ENCODE measurements at regions not wholly inside any gene's neighbourhood (a gene's known extent, or its start where the extent isn't known, plus 50 kb on each side); places are given as distances from the start of the nearest gene placed in this dataset.

DNA sequence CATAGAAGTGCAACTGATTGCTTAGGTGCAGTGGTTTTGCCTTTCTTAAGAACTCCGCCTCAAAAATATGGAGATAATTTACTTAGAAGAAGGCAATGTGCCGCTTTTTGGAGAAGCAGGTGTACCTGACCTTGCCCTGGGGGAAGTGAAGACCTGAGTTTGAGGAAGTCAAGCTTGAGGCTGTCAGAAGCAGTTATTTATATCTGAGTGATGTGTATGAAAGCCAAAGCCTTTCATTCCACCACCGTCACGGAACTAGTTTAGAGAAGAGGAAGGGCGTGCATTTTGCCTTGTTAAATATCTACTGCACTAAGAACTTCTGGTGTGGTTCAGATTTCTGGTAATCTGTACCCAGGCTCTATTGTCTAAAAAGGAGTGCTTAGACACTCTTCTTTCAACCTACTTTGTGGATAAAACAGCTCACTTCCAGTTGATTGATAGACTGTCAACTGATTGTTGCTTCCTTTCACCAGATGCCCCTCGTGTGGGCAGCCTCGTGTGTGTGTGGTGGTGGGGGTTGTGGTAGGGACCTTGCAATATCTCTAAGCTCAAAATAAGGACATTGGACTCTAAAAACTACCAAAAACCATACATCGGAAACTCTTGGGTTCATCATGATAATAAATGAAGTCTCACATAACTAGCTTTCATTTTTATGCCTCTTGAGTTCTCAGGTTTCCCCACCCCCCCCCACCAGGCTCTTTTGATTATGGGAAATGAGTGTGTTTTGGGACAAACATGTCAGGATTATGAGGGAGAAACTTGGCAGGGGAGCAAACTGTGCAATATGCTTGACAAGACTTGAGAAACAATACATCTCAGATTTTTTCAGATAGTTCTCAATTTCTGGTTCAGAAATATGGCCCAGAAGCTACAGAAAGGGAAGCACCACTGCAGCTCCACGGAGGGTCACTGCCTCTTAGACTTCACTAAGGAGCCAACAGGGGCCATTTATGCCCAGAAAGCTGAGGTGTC lies 78.6 kb downstream of the ARF6 start:
- DNase-seq (ENCODE audit: low read depth), result peak; percentile 30

DNA sequence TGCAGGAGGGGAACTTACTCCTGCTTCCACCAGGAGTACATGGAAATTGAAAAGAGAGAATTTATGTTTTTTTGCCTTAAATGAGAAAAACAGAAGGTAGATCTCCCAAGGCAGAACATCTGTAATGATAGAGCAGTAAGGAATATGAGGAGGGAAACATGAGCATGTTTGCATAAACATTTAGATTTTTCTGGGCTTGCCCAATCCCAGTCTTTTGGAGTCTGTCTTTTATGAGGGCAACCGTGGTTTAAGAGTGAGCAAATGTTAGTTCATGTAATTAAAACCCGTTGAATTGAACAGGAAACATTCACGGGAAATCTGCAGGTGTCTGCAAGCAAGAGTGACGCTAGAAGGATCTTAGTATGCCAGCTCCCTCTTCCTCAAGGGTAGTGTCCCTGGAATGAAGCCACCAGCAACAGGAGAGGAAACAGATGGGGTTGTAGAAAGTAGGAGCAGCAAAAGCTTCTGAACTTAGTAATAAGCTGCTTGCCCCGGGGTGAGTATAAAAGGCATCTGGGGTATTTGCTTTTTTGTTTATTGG lies 79.3 kb downstream of the ARF6 start:
- DNase-seq (ENCODE audit: low read depth), result no peak

DNA sequence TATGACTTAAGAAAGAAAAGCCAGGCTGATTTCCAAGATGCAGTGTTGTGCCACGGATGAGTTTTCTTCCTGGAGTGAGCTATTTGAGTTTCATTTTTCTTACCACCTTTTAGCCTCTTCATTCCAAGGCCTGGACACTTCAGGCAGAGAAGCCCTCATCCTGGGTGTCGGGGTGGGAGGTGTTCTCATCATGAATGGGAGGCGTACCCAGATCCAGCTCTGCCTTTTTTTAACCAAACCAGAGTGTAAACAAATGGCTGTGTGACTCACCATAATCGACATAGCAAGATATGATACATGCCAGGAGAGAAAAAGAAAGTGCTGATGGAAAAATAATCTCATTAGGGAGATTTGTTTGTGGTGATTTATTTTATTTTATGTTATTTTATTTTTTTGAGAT lies 79.9 kb downstream of the ARF6 start:
- DNase-seq (ENCODE audit: low read depth), result no peak

DNA sequence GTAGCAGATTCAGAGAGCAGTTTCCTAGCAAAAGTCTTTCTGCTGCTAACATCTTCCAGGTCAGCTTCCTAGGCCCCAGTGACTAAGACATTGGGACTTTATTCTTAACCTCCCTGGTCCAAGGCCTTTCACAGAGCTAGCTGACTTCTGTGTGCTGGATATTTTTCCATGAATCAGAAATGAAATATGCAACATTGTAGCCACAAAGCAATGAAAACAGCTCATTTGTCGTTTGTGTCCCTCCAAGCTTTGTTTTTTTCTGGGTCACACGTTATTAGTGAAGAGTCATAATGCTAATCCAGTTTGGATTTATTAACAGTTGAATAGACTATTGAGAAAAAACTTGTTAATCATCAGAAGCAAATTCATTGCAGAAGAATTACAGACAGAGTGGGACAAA lies 82.4 kb downstream of the ARF6 start:
- no peak for DNase-seq (ENCODE audit: low read depth)

DNA sequence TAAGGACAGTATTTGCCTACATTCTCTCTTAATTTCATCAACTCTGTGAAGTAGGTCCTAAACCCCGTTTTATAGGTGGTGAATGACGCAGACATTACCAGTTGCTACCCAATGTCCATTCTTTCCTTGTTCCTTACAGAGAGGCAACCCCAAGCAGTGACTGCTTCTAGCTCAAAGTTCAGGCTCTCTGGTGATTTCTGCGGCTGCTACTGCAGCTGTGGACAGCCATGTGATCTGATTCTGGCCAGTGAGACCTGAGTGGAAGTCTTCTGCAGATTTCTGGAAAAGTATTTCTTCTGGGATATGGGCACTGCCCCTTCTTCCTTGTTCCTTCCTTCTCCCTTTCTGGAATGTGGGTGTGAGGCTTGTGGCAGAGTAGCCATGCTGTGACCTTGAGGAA lies 82.9 kb downstream of the ARF6 start:
- DNase-seq (ENCODE audit: low read depth), result no peak

DNA sequence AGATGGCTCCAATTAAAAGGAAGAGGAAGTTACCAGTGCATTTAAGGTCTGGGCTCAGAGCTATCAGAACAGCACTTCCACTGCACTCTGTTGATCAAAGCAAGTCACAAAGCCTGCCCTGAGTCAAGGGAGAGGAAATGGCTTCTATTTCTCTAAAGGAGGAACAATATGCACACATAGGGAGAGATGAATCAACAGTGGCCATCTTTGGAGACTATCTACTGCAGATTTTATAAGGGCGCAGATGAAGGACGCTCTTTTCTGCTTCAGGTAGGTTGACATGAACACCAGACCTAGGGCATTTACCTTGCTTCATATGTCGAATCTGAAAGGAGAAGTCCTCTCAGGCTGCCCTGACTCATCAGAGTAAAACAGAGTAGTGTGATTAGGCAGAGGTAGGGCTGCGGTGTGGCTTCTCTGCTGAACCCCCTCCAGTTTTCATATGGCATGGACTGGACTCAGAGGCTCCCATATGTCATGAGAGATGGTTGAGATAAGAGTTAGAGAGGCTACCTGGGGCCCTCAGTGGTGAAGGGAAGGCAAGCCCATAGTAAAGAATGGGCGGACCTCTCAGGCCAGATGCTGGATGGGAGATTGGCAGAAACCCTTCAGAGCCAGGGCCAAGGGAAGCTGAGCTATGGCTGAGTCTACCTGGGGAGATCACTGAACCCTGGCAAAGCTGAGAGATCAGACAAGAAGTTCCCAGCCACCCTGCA lies 84.4 kb downstream of the ARF6 start:
- DNase-seq (ENCODE audit: low read depth), result no peak

DNA sequence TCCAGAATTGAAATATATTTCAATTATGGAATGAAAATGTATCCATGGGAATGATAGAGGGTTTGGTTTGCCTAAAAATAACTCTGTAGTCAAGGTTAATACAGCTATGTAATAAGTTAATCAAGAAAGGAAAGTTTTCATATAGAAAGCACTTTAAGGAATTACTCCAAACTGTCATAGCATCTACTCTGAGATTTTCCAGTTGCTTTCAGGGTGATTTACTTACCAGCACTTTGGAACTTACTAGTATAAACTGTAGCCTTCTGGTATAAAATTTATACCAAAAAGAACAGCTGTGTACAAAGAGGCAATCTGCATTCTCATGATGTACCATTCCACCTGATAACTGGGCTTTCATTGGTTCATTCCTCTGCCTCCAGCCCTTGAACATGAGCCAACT lies 87.1 kb downstream of the ARF6 start:
- DNase-seq (ENCODE audit: low read depth), result no peak

DNA sequence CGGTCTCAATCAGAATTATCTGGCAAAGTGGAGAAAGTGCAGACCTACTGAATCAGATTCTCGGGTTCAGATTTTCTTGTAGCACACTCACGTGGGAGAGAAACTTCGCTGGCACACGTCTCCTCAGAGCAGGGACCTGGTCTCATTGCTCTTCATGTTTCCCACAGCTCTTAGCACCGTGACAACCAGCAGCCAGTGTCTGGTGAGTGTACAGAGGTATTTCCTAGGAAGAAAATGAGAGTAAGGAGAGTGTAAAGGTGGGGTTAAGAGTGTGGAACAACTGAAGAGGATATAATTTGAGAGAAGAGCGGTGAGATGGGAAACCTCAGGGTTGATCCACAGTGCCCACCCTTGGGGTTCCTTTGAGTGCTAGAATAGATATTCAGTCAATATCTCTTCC lies 89.2 kb downstream of the ARF6 start:
- DNase-seq (ENCODE audit: low read depth), result no peak

DNA sequence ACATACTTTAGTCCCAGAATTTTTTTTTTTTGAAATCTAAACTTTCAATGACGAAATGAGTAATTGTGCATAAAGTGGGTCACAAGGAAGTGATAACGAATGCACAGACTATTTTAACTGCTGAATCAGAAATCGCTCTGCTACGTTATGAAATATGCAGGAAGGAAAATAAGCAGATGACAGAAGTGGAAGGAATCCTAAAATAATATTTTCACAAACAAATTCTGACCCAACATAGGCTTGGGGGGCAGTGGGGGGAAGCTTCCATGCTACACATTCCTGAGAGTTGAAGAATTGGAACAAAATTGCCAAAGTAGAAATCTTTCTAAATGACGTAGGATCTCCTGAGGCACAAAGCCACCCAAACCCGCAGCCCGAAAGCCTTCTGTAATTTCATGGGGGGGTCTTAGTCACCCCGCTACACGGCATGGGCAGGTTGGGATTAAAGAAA lies 89.6 kb downstream of the ARF6 start:
- DNase-seq (ENCODE audit: low read depth), result no peak

DNA sequence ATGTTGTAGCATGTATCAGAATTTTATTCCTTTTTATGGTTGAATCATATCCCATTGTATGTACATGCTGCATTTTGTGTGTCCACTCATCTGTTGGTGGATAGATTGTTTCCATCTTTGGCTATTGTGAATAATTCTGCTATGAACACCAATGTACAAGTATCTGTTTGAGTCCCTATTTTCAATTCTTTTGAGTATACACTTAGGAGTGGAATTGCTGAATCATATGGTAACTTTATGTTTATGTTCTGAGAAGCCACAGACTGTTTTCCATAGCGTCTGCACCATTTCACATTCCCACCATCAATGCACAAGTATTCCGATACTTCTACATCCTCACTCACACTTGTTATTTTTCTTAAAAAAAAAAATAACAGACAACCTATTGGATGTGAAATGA lies 91.5 kb downstream of the ARF6 start:
- no peak for DNase-seq (ENCODE audit: low read depth)

DNA sequence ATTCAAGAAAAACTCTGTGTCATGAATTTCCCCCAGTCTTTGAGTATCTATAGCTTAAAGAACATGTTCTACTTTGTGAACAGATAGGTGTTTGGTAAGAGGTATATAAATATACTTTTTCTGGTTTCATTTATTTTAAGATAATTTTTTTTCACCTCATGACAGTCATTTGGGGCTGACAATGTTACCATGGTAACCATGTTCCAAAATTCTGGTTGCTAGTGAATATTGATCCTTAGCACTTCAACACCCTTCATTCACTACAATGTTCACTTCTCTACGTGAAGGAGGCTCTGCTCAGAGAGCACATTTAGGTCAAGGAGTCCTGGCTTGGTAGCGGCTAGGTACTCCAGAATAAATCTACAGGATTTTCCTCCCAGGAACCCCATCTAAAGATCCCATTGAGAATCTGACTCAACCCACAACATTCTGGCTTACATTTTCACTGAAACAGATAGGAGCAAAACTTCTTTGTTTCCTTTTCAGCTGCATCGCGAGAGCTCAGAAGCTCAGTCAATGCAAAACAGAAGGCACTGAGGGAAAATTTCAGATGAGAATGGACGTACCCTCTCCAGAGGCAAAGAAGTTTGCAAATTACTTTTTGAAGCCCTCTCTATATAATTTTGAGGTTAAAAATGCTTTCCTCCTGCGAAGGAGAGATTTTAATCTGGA lies 93.6 kb downstream of the ARF6 start:
- DNase-seq (ENCODE audit: low read depth), result no peak

DNA sequence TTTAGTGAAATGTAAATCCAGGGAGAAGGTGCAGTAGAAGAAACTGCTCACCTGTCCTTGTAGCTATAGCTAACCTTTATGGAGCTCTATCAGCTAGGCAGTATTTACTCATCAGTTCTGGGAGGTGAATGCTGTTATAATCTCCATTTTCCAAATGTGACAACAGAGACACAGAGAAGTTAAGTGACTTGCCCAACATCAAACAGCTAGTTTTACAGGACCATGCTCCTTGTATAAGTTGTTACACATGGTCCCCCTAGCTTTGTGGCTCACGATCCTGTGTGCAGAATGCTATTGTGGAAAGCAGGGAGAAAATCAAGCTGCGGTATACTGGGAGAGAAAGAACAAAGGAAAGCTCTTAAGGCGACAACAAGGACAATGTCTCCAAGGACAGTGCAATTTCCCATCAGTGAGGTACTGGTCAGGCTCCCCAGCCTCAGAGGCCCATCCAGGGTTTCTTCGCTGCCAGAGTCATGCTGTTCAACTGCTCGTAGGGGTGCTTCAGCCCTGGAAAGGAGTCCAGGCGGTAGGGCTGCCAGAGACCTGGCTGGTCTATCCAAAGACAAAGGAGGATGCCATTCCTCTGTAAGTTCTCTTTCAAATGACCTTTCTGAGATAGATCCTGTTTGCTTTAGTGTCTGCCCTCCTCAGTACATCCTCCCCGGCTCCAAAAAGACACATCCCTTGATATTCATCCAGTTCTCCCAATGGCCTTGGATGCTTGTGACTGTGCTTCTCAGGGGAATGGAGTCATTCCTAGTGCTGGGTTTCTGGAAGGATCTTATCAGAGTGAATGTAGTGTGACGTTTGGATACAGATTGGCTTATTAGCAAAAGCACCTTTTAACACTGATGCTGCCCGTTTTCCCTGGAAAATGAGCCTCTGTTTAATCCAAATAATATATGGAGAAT lies 95.5 kb downstream of the ARF6 start:
- DNase-seq (ENCODE audit: low read depth), result no peak

DNA sequence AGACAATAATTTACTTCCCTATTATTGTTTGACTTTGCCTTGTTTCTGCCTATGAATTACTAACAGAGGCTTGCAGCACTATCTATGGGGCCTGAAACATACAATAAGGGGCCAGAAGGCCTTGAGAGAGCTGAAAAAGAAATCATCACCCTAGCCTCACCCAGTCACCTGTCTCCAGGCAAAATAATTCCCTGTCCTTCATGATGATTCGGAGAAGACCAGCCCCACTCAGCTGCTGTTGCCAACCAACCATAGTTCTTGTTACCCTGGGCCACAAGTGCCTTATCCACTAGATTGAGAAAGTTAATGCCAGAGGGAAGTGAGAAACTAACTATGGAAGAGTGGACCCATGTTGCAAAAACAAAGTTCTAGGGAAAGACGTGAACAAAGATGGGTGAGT lies 97.1 kb downstream of the ARF6 start:
- DNase-seq (ENCODE audit: low read depth), result no peak

DNA sequence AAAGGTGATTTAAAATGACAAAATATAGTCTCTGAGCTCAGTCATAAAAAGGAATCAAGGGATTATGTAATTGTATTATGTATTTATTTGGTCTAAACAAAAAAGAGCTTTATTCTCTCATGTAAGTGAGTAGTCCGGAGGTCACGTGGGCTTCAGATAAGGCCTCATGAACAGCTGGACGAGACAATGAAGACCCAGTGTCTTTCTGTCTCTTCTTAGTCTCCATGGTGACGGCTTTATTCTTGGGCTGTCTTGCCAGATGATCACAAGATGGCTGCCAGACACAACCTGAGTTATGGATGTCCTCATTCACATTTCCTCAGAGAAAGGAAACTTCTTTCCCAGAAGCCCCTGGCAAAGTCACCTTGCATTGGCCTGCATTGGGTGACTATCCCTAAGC lies 98.6 kb downstream of the ARF6 start:
- DNase-seq (ENCODE audit: low read depth), result no peak

DNA sequence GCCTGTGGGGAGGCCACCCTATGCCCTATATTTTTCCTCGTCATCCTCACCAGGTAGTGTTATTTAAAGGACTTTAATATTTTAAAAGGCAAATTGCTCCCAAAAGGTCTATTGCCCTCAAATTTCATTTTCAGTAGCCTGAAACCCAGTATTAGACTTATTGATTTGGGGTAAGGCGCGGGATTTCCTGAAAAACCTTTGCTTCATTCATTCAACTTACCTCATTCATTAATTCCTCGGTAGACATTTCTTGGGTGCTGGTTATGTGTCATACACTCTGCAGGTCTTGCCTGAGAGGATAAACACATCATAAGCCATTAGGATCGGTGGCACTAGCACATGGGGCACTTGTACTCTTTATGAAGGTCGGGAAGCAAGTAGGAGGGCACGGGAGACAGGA lies 99.2 kb downstream of the ARF6 start:
- no peak for DNase-seq (ENCODE audit: low read depth)

DNA sequence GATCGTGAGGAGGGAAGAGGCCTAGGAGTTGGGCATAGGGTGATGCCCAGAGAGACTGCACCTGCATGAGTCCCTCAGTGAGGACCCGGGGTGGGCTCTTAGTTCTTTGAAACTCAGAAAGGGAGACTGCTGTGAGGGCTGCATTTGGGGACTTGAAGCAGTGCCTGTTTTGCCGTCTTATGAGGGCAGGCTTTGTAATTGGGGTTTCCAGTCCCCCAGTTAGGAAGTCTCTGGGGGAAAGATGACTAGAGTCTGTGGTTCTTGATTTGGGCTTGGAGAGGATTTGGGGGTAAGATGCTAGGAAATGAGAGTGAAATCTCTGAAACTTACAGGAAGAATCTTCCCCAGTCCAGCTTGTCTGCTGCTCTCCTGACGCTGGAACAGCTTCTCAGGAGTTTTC lies 99.6 kb downstream of the ARF6 start:
- no peak for DNase-seq (ENCODE audit: low read depth)

DNA sequence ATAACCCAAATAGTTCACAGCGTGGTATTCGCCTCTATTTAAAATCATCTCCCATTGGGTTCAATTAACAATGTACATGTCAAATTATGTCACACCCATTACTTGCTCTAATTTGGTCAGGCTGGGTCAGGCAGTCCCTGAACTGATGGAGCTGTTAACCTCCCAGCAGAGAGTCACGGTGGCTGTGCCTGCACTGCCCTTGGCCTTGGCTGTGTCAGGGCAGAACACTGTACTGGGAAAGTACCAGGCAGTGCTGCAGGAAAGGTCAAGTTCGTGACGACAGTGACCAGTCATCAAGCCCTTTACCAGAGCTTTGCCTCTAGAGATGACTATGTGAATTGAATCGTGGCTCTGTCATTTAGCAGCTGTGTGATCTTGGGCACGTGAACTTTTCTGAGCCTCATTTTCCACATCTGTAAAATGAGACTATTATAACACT lies 100.0 kb downstream of the ARF6 start:
- no peak for DNase-seq (ENCODE audit: low read depth)

DNA sequence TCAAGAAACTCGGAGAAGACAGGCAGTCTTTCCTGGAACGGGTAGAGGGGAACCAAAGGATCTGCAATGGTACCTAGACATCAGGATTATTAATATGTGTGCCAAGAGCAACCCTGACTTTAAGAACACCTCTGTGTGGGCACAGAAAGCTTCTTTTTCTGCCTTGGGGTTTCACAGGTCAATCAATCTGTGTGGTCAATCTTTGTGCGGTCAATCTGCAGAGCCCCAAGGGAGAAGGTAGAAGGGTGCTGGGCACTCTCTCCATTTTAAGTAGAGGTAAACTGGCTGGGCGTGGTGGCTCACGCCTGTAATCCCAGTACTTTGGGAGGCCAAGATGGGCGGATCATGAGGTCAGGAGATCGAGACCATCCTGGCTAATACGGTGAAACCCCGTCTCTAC lies 100.7 kb downstream of the ARF6 start:
- DNase-seq (ENCODE audit: low read depth), result no peak

DNA sequence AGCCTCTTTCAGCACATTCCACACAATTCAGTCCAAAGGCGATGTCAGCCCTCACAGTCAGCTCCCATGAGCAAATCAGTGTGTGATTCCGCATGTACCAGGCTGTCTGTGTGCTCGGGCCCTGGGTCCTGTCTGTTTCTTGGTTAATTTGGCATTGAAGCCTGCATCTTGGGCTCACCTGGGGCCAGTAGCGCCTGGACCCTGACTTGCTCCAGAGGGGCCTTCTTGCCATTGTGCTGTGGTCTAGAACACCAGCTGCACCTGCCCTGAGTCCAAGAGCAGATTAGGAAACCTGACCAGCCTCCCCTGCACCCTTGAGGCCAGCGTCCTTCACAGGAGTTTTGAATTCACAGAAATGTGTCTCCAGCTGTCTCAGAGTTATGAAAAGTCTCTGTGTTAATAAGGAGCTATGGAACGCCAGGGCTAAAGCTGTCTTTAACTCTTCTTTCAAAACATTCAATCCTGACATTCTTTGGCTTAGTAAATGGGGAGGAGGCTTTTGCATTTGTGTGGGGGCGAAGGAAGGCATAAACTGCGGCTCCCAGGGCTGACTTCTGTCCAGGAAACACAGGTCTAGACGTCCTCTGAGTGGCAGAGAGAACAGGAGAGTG lies 102.2 kb downstream of the ARF6 start:
- DNase-seq (ENCODE audit: low read depth), result no peak

DNA sequence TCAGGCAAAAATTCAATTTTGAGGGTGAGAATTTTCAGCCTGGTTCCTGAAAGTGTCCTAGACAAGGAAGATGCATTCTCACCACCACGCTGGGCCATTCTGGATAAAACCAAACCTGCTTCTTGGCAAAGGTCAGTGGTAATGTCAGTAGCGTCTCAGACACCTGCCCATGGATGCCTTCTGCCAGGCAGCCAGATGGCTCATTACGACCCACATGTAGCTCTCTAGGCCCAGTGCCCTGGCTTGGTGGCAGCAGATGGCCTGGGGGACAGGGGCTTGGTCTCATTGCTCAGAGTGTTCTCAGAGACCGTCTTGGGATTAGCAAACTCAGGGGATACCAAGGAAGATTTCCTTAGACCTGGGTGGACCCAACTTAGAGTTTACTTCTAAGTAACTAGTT lies 105.1 kb downstream of the ARF6 start:
- DNase-seq (ENCODE audit: low read depth), result no peak
